ENCODE measurements at regions not wholly inside any gene's neighbourhood (a gene's known extent, or its start where the extent isn't known, plus 50 kb on each side); places are given as distances from the start of the nearest gene placed in this dataset.

DNA sequence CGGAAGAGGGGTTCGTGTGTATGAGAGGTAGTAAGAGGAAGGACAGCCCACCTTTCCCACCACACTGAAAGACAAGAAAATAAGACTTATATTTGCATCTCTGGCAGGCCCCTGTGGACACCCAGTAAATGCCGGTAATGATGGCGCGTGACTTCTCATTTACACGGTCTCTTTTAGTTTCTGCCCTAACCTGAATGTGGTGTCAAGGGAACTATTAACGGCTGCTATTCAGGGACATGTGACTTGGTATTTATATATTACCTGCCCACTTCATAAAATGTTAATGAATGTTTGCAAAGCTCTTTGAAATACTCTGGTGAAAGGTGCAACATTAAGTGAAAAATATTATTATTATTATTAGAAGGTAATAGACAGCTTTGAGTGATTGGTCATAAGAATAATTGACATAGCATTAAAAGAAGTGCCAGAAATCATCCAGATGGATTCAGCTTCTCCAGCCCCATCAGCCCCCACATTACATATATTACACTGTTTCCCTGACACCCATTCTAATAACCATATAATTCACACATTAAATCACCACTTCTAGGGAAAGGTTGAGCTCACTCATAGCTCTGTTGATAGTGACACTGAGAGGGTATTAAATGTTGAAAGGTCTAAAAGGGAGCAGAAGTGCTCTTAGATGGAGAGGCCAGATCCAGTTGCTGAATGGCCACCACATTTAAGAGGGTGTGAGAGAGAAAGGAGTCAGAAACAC lies 83.0 kb upstream of the BEND4 start:
- H3K9me3 ChIP-seq (replicated peaks; ENCODE audit: control insufficient read depth, insufficient read depth, low read length) = no peaks in the 10 kb centered on the region
- no peak overlapping the region for H2AFZ ChIP-seq (ENCODE audit: control insufficient read depth, low read depth, low read length)
- WGBS (ENCODE audit: insufficient coverage, insufficient replicate concordance, low lambda C conversion rate, missing lambda C conversion rate) = 53% methylated on average over 7 of the region's 7 CpGs
- H4K20me1 ChIP-seq (ENCODE audit: control insufficient read depth, insufficient read depth) = no peaks in the 10 kb centered on the region
- BruUV-seq (replicated peaks) = no TSS peak
- no peak for DNase-seq (ENCODE audit: low read depth, low spot score)
- H3K9ac ChIP-seq (ENCODE audit: control insufficient read depth, insufficient read depth, low read length) = no peak overlapping the region
- no peaks in the 10 kb centered on the region for H3K79me2 ChIP-seq (ENCODE audit: control insufficient read depth, insufficient read depth, low read length)
- H3K4me2 ChIP-seq (ENCODE audit: control insufficient read depth, insufficient read depth) = no peak overlapping the region
- SMC1A ChIA-PET (ENCODE audit: uncharacterized antibody, unreplicated experiment) = interaction anchor here (1.6 kb wide), 1 partner anchor 103 kb away, joined by 4 read pairs; no protein-coding TSS in a partner anchor
- no peaks in the 10 kb centered on the region for H3K4me1 ChIP-seq (ENCODE audit: control insufficient read depth, insufficient read depth, low read length)
- H3K27ac ChIP-seq (ENCODE audit: control insufficient read depth, insufficient read depth) = no peak overlapping the region
- H3K36me3 ChIP-seq (ENCODE audit: control insufficient read depth in 2 of 2, insufficient read depth in 2 of 2, low read length in 1 of 2) = no peaks in the 10 kb centered on the region
- POLR2A ChIA-PET = no interaction called here
- in situ Hi-C loops (cut with MboI) (no loop called here), intact Hi-C loops (cut with micrococcal nuclease; ENCODE audit: unreplicated experiment) (no loop called here)
- FAIRE-seq = no peak
- CTCF ChIA-PET = interaction anchor here (0.6 kb wide), 2 partner anchors 161 to 1658 kb away, joined by 4 read pairs; no protein-coding TSS in a partner anchor
- RAD21 ChIA-PET (ENCODE audit: unreplicated experiment) = interaction anchor here (0.6 to 0.7 kb wide), 2 partner anchors 278 to 295 kb away, joined by 3 to 5 read pairs; no protein-coding TSS in a partner anchor
- no peak overlapping the region for H3K4me3 ChIP-seq
- ATAC-seq = no peak
- peaks cover 0 to 1% of the 10 kb centered on the region in 2 experiments; a peak in 1 of 4 replicates for H3K27me3 ChIP-seq (replicated peaks in 1 of 2; ENCODE audit: control insufficient read depth in 2 of 2, insufficient read depth in 2 of 2, low read length in 1 of 2)
- TF ChIP-seq ETV6 (conservative IDR thresholded peaks at IDR 0.05 in 1 of 2, IDR thresholded peaks at IDR 0.05 in 1 of 2; ENCODE audit: borderline replicate concordance in 1 of 2, low read depth in 1 of 2) (no peak), DPF2 (IDR thresholded peaks at IDR 0.05) (no peak), RAD21 (IDR thresholded peaks at IDR 0.05; ENCODE audit: insufficient read depth, low read depth, low read length) (no peak), RELA (IDR thresholded peaks at IDR 0.05; ENCODE audit: borderline replicate concordance, partially characterized antibody) (no peak), ZBED1 (IDR thresholded peaks at IDR 0.05; ENCODE audit: borderline replicate concordance) (no peak), POLR2AphosphoS5 (IDR thresholded peaks at IDR 0.05; ENCODE audit: low read length) (no peak), KDM1A (IDR thresholded peaks at IDR 0.05; ENCODE audit: borderline replicate concordance) (no peak), HCFC1 (IDR thresholded peaks at IDR 0.05; ENCODE audit: low read length) (no peak), MEF2B (IDR thresholded peaks at IDR 0.05; ENCODE audit: partially characterized antibody, poor library complexity, severe bottlenecking) (no peak), CBFB (IDR thresholded peaks at IDR 0.05; ENCODE audit: low read depth) (no peak), CREB1 (IDR thresholded peaks at IDR 0.05; ENCODE audit: low read depth) (no peak), STAT3 (IDR thresholded peaks at IDR 0.05; ENCODE audit: low read depth, low read length) (no peak), ESRRA (IDR thresholded peaks at IDR 0.05; ENCODE audit: low read length) (no peak)
- TF ChIP-seq, protein P1, sequence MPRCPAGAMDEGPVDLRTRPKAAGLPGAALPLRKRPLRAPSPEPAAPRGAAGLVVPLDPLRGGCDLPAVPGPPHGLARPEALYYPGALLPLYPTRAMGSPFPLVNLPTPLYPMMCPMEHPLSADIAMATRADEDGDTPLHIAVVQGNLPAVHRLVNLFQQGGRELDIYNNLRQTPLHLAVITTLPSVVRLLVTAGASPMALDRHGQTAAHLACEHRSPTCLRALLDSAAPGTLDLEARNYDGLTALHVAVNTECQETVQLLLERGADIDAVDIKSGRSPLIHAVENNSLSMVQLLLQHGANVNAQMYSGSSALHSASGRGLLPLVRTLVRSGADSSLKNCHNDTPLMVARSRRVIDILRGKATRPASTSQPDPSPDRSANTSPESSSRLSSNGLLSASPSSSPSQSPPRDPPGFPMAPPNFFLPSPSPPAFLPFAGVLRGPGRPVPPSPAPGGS (IDR thresholded peaks at IDR 0.05; ENCODE audit: borderline replicate concordance, insufficient read depth, low read depth, low read length, poor library complexity, severe bottlenecking) = no peak
- TF ChIP-seq, protein P2, sequence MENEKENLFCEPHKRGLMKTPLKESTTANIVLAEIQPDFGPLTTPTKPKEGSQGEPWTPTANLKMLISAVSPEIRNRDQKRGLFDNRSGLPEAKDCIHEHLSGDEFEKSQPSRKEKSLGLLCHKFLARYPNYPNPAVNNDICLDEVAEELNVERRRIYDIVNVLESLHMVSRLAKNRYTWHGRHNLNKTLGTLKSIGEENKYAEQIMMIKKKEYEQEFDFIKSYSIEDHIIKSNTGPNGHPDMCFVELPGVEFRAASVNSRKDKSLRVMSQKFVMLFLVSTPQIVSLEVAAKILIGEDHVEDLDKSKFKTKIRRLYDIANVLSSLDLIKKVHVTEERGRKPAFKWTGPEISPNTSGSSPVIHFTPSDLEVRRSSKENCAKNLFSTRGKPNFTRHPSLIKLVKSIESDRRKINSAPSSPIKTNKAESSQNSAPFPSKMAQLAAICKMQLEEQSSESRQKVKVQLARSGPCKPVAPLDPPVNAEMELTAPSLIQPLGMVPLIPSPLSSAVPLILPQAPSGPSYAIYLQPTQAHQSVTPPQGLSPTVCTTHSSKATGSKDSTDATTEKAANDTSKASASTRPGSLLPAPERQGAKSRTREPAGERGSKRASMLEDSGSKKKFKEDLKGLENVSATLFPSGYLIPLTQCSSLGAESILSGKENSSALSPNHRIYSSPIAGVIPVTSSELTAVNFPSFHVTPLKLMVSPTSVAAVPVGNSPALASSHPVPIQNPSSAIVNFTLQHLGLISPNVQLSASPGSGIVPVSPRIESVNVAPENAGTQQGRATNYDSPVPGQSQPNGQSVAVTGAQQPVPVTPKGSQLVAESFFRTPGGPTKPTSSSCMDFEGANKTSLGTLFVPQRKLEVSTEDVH (IDR thresholded peaks at IDR 0.05; ENCODE audit: low read depth, partially characterized antibody) = no peak
- TF ChIP-seq, protein P3, sequence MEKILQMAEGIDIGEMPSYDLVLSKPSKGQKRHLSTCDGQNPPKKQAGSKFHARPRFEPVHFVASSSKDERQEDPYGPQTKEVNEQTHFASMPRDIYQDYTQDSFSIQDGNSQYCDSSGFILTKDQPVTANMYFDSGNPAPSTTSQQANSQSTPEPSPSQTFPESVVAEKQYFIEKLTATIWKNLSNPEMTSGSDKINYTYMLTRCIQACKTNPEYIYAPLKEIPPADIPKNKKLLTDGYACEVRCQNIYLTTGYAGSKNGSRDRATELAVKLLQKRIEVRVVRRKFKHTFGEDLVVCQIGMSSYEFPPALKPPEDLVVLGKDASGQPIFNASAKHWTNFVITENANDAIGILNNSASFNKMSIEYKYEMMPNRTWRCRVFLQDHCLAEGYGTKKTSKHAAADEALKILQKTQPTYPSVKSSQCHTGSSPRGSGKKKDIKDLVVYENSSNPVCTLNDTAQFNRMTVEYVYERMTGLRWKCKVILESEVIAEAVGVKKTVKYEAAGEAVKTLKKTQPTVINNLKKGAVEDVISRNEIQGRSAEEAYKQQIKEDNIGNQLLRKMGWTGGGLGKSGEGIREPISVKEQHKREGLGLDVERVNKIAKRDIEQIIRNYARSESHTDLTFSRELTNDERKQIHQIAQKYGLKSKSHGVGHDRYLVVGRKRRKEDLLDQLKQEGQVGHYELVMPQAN (conservative IDR thresholded peaks at IDR 0.05) = no peak
- TF ChIP-seq, protein P4, sequence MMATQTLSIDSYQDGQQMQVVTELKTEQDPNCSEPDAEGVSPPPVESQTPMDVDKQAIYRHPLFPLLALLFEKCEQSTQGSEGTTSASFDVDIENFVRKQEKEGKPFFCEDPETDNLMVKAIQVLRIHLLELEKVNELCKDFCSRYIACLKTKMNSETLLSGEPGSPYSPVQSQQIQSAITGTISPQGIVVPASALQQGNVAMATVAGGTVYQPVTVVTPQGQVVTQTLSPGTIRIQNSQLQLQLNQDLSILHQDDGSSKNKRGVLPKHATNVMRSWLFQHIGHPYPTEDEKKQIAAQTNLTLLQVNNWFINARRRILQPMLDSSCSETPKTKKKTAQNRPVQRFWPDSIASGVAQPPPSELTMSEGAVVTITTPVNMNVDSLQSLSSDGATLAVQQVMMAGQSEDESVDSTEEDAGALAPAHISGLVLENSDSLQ (IDR thresholded peaks at IDR 0.05) = no peak
